ENCODE measurements at regions not wholly inside any gene's neighbourhood (a gene's known extent, or its start where the extent isn't known, plus 50 kb on each side); places are given as distances from the start of the nearest gene placed in this dataset.
"Not testable (repeated sequence)": the region's sequence is repeated elsewhere in the genome, so short reads cannot be mapped to it uniquely, and the experiment has no call there.

- no peak for DNase-seq
Measured at GRCh38 chr10:30199376-30200016, 140.1 kb upstream of the JCAD start.

GRCh38 chr10:30197186-30197585, 137.8 kb upstream of the JCAD start:
- no peak for DNase-seq

GRCh38 chr10:30196559-30196958, 137.2 kb upstream of the JCAD start:
- DNase-seq, result not testable (repeated sequence)

- DNase-seq, result no peak
Measured at GRCh38 chr10:30192846-30193608, 133.6 kb upstream of the JCAD start.

GRCh38 chr10:30190577-30191552, 131.5 kb upstream of the JCAD start:
- DNase-seq, result no peak

- DNase-seq, result no peak
Measured at GRCh38 chr10:30189238-30189580, 129.8 kb upstream of the JCAD start.

- no peak for DNase-seq
Measured at GRCh38 chr10:30188556-30189237, 129.3 kb upstream of the JCAD start.

GRCh38 chr10:30188101-30188500, 128.7 kb upstream of the JCAD start:
- DNase-seq, result no peak

GRCh38 chr10:30187010-30187409, 127.6 kb upstream of the JCAD start:
- DNase-seq, result no peak

GRCh38 chr10:30186371-30186875, 127.0 kb upstream of the JCAD start:
- DNase-seq, result no peak

GRCh38 chr10:30185916-30186315, 126.5 kb upstream of the JCAD start:
- DNase-seq, result no peak

- DNase-seq, result no peak
Measured at GRCh38 chr10:30185341-30185740, 126.0 kb upstream of the JCAD start.

GRCh38 chr10:30184397-30185033, 125.1 kb upstream of the JCAD start:
- no peak for DNase-seq

GRCh38 chr10:30183055-30183402, 123.6 kb upstream of the JCAD start:
- no peak for DNase-seq

GRCh38 chr10:30182191-30183054, 123.0 kb upstream of the JCAD start:
- DNase-seq, result no peak

- DNase-seq, result no peak
Measured at GRCh38 chr10:30178356-30178964, 119.1 kb upstream of the JCAD start.

GRCh38 chr10:30176776-30177533, 117.6 kb upstream of the JCAD start:
- no peak for DNase-seq

GRCh38 chr10:30176182-30176581, 116.8 kb upstream of the JCAD start:
- DNase-seq, result no peak

GRCh38 chr10:30172673-30173072, 113.3 kb upstream of the JCAD start:
- no peak for DNase-seq

Data from anterior cingulate cortex (tissue), 58 donors.